ENCODE measurements at regions not wholly inside any gene's neighbourhood (a gene's known extent, or its start where the extent isn't known, plus 50 kb on each side); places are given as distances from the start of the nearest gene placed in this dataset.
"Not testable (repeated sequence)": the region's sequence is repeated elsewhere in the genome, so short reads cannot be mapped to it uniquely, and the experiment has no call there.

- no peaks in the 10 kb centered on the region for H3K9me2 ChIP-seq (ENCODE audit: insufficient read depth, low read length)
- H3K4me3 ChIP-seq (ENCODE audit: low read length), result no peak overlapping the region
- TF ChIP-seq REST (IDR thresholded peaks at IDR 0.05; ENCODE audit: borderline replicate concordance) (no peak), SMC3 (conservative IDR thresholded peaks at IDR 0.05; ENCODE audit: poor library complexity) (no peak), EZH2 (IDR thresholded peaks at IDR 0.05; ENCODE audit: borderline replicate concordance, insufficient read depth, low read length, poor library complexity, severe bottlenecking) (no peak), EP300 (conservative IDR thresholded peaks at IDR 0.05; ENCODE audit: poor library complexity, severe bottlenecking) (no peak), RAD21 (conservative IDR thresholded peaks at IDR 0.05) (no peak), TAF1 (IDR thresholded peaks at IDR 0.05; ENCODE audit: low read depth) (no peak), POLR2AphosphoS5 (IDR thresholded peaks at IDR 0.05) (no peak), MXI1 (conservative IDR thresholded peaks at IDR 0.05; ENCODE audit: poor library complexity, severe bottlenecking) (no peak)
- no peaks in the 10 kb centered on the region for H3K27me3 ChIP-seq (ENCODE audit: insufficient read depth, low read depth, low read length)
- no peak overlapping the region for H2AFZ ChIP-seq (ENCODE audit: low read depth, low read length)
- H3K9ac ChIP-seq (ENCODE audit: low read length), result no peak overlapping the region
- H3K4me2 ChIP-seq (ENCODE audit: low read length), result no peak overlapping the region
- H3K36me3 ChIP-seq (ENCODE audit: insufficient read depth, low read length), result no peaks in the 10 kb centered on the region
- no peak overlapping the region for H3K27ac ChIP-seq (ENCODE audit: low read length)
- H4K20me1 ChIP-seq (ENCODE audit: insufficient read depth), result no peaks in the 10 kb centered on the region
- no peaks in the 10 kb centered on the region for H3K79me2 ChIP-seq (replicated peaks; ENCODE audit: insufficient read depth, low read length)
- H3K9me3 ChIP-seq (ENCODE audit: low read length), result no peaks in the 10 kb centered on the region
- H3F3A ChIP-seq (ENCODE audit: insufficient read depth, low read length, poor library complexity, severe bottlenecking), result no peaks in the 10 kb centered on the region
Measured at GRCh38 chr1:166305371-166305770, 138.6 kb upstream of the FAM78B start.

- H3K36me3 ChIP-seq (ENCODE audit: insufficient read depth, low read length), result no peaks in the 10 kb centered on the region
- H3K27ac ChIP-seq (ENCODE audit: low read length), result no peak overlapping the region
- no peak overlapping the region for H2AFZ ChIP-seq (ENCODE audit: low read depth, low read length)
- H3K9me3 ChIP-seq (ENCODE audit: low read length), result no peaks in the 10 kb centered on the region
- no peaks in the 10 kb centered on the region for H3K9me2 ChIP-seq (ENCODE audit: insufficient read depth, low read length)
- H3K79me2 ChIP-seq (replicated peaks; ENCODE audit: insufficient read depth, low read length), result no peaks in the 10 kb centered on the region
- no peak overlapping the region for H3K4me2 ChIP-seq (ENCODE audit: low read length)
- H4K20me1 ChIP-seq (ENCODE audit: insufficient read depth), result no peaks in the 10 kb centered on the region
- no peaks in the 10 kb centered on the region for H3K27me3 ChIP-seq (ENCODE audit: insufficient read depth, low read depth, low read length)
- no peak overlapping the region for H3K9ac ChIP-seq (ENCODE audit: low read length)
- no peak for TF ChIP-seq EZH2 (IDR thresholded peaks at IDR 0.05; ENCODE audit: borderline replicate concordance, insufficient read depth, low read length, poor library complexity, severe bottlenecking)
- TF ChIP-seq POLR2AphosphoS5 (IDR thresholded peaks at IDR 0.05), result no peak
- no peak for TF ChIP-seq MXI1 (conservative IDR thresholded peaks at IDR 0.05; ENCODE audit: poor library complexity, severe bottlenecking)
- no peak for TF ChIP-seq RAD21 (conservative IDR thresholded peaks at IDR 0.05)
- no peak for TF ChIP-seq EP300 (conservative IDR thresholded peaks at IDR 0.05; ENCODE audit: poor library complexity, severe bottlenecking)
- TF ChIP-seq TAF1 (IDR thresholded peaks at IDR 0.05; ENCODE audit: low read depth), result no peak
- no peak for TF ChIP-seq CTCF (IDR thresholded peaks at IDR 0.05; ENCODE audit: poor library complexity, severe bottlenecking)
- TF ChIP-seq SMC3 (conservative IDR thresholded peaks at IDR 0.05; ENCODE audit: poor library complexity), result no peak
- no peak for TF ChIP-seq REST (IDR thresholded peaks at IDR 0.05; ENCODE audit: borderline replicate concordance)
- no peaks in the 10 kb centered on the region for H3F3A ChIP-seq (ENCODE audit: insufficient read depth, low read length, poor library complexity, severe bottlenecking)
- H3K4me3 ChIP-seq (ENCODE audit: low read length), result no peak overlapping the region
Measured at GRCh38 chr1:166307261-166308188, 140.7 kb upstream of the FAM78B start.

DNA sequence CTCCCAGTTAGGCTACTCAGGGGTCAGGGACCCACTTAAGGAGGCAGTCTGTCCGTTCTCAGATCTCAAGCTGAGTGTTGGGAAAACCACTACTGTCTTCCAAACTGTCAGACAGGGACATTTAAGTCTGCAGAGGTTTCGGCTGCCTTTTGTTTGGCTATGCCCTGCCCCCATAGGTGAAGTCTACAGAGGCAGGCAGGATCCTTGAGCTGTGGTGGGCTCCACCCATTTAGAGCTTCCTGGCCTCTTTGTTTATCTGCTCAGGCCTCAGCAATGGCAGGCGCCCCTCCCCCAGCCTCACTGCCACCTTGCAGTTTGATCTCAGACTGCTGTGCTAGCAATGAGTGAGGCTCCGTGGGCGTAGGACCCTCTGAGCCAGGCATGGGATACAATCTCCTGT is 149.5 kb upstream of the FAM78B start:
- H3K27me3 ChIP-seq (ENCODE audit: insufficient read depth, low read depth, low read length); H3K9me2 ChIP-seq (ENCODE audit: insufficient read depth, low read length); H3K9ac ChIP-seq (ENCODE audit: low read length); H3K36me3 ChIP-seq (ENCODE audit: insufficient read depth, low read length); H3K79me2 ChIP-seq (replicated peaks; ENCODE audit: insufficient read depth, low read length); H3K4me2 ChIP-seq (ENCODE audit: low read length); H2AFZ ChIP-seq (ENCODE audit: low read depth, low read length); H4K20me1 ChIP-seq (ENCODE audit: insufficient read depth); H3K9me3 ChIP-seq (ENCODE audit: low read length); H3K4me3 ChIP-seq (ENCODE audit: low read length); H3F3A ChIP-seq (ENCODE audit: insufficient read depth, low read length, poor library complexity, severe bottlenecking); H3K27ac ChIP-seq (ENCODE audit: low read length): not testable (repeated sequence)

Data from neural cell (in vitro differentiated cells).